GM23248 (cell line): ENCODE measurements at regions not wholly inside any gene's neighbourhood (a gene's known extent, or its start where the extent isn't known, plus 50 kb on each side); places are given as distances from the start of the nearest gene placed in this dataset.
"Not testable (repeated sequence)": the region's sequence is repeated elsewhere in the genome, so short reads cannot be mapped to it uniquely, and the experiment has no call there.

Experiments used
- DNase-seq: peaks from one replicate; pipeline ENCODE4 v3.0.0-alpha.2; 2015
- H2AFZ ChIP-seq: fragments of 200-600 bp; sonication (generic); 2 replicates; pipeline ENCODE4 v1.6.1; 2016; ENCODE audit warnings: antibody characterized with exemption
- H3F3A ChIP-seq: fragments of 200-600 bp; sonication (generic); 2 replicates; pipeline ENCODE4 v1.6.1; 2016; ENCODE audit warnings: mild to moderate bottlenecking, antibody characterized with exemption, mixed run types; ENCODE audit not compliant: insufficient read depth
- H3K27ac ChIP-seq: fragments of 200-600 bp; sonication (generic); 2 replicates; pipeline ENCODE4 v1.5.1; 2016; ENCODE audit warnings: mild to moderate bottlenecking
- H3K27me3 ChIP-seq: fragments of 200-600 bp; sonication (generic); replicated peaks from 2 replicates; pipeline ENCODE4 v1.6.1; 2016; ENCODE audit warnings: mild to moderate bottlenecking; ENCODE audit not compliant: insufficient read depth
- H3K36me3 ChIP-seq: fragments of 200-600 bp; sonication (generic); 2 replicates; pipeline ENCODE4 v1.6.1; 2016; ENCODE audit warnings: low read depth, mild to moderate bottlenecking
- H3K4me1 ChIP-seq: fragments of 200-600 bp; sonication (generic); 2 replicates; pipeline ENCODE4 v1.6.1; 2016; ENCODE audit warnings: mild to moderate bottlenecking; ENCODE audit not compliant: insufficient read depth
- H3K4me2 ChIP-seq: fragments of 200-600 bp; sonication (generic); one replicate; pipeline ENCODE4 v1.6.1; 2016; ENCODE audit warnings: mild to moderate bottlenecking; ENCODE audit not compliant: unreplicated experiment
- H3K4me3 ChIP-seq: fragments of 200-600 bp; sonication (generic); 2 replicates; pipeline ENCODE4 v1.5.1; 2016; ENCODE audit warnings: mild to moderate bottlenecking
- H3K79me2 ChIP-seq: fragments of 200-600 bp; sonication (generic); 2 replicates; pipeline ENCODE4 v1.6.1; 2016; ENCODE audit warnings: mild to moderate bottlenecking; ENCODE audit not compliant: insufficient read depth
- H3K9ac ChIP-seq: fragments of 200-600 bp; sonication (generic); 2 replicates; pipeline ENCODE4 v1.6.1; 2016; ENCODE audit warnings: mild to moderate bottlenecking
- H3K9me2 ChIP-seq: fragments of 200-600 bp; sonication (generic); 2 replicates; pipeline ENCODE4 v1.6.1; 2016; ENCODE audit warnings: mixed run types, mild to moderate bottlenecking, moderate library complexity; ENCODE audit not compliant: insufficient read depth
- H3K9me3 ChIP-seq: fragments of 200-600 bp; sonication (generic); one replicate; pipeline ENCODE4 v1.6.1; 2017; ENCODE audit warnings: low read depth
- H4K20me1 ChIP-seq: fragments of 200-600 bp; sonication (generic); 2 replicates; pipeline ENCODE4 v1.6.0; 2016; ENCODE audit not compliant: insufficient read depth
- EZH2 ChIP-seq: fragments of 200-600 bp; sonication (generic); IDR thresholded peaks from 2 replicates; pipeline ENCODE4 v1.6.1; 2018; ENCODE audit warnings: antibody characterized with exemption, mild to moderate bottlenecking; ENCODE audit not compliant: insufficient read depth, poor library complexity, severe bottlenecking
- EZH2phosphoT487 ChIP-seq: fragments of 200-600 bp; sonication (generic); IDR thresholded peaks from 2 replicates; pipeline ENCODE4 v1.6.1; 2018; ENCODE audit warnings: antibody characterized with exemption, moderate library complexity, mild to moderate bottlenecking, low read depth; ENCODE audit not compliant: insufficient read depth
- WGBS, 2 experiments: methylation state at CpG; one replicate each; pipeline ENCODE4 v1.1.6; 2015 to 2017; ENCODE audit warnings: low lambda C conversion rate in 2 of 2, low coverage in 1 of 2; ENCODE audit errors: missing lambda C conversion rate in 2 of 2; 5-methylcytosine and 5-hydroxymethylcytosine counted together
- in situ Hi-C: fragments of 300-500 bp; cut with MboI; formaldehyde crosslinking; loops from 2 replicates; pipeline ENCODE4 v1.15.0; 2020

DNA sequence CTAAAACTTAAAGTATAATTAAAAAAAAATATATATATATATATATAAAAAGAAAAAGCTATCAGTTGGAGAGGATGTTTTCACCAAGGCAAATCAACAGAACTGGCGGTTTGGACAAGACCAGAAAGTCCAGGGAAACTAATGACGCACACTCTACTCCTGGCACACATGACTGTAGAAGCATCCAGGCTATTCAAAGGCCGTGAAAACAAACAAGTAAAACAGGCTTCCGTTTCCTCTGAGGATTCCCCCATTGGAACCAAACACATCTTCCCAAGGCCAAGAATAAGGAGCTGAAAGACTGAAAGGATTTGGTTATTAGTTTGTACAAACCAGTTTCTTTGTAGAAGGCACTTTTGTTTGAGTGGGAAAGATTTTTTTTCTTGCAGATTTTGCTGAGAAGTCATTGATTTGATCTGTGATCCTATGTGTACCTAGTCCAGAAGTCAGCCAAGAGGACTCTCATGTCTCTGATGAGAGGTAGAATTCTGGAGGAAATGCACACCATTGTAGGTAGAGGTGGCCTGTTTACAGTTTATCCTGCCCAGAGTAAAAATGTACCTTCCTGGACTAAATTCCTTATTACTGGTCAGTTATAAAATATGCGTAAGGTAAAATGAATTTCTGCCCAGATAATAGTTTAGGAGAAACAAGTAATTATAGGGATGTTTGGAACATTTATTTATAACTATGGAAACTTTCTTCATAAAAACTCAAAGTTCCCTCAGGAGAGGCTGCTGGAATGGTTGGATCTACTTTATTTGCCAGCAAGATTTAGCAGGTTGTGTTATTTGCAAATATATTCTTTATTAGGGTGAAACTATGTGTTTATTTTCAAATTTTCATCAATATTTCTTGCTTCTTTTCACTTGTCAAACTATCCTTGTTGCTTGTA lies 66.5 kb downstream of the DMP1 start:
- Histone ChIP-seq H3K79me2 (no peaks in the 10 kb centered on the region), H3K4me3 (no peak overlapping the region), H3K9me2 (no peaks in the 10 kb centered on the region), H4K20me1 (no peaks in the 10 kb centered on the region), H3K9ac (no peak overlapping the region), H3K27me3 (peaks cover 8% of the 10 kb centered on the region), H3K9me3 (no peaks in the 10 kb centered on the region), H3K27ac (no peak overlapping the region), H2AFZ (no peak overlapping the region), H3K36me3 (no peaks in the 10 kb centered on the region), H3F3A (no peaks in the 10 kb centered on the region), H3K4me2 (no peak overlapping the region), H3K4me1 (no peaks in the 10 kb centered on the region)
- WGBS, 2 experiments, result 73 to 76% methylated on average over 5 of the region's 5 CpGs
- in situ Hi-C loops, result no loop called here
- TF ChIP-seq EZH2 (no peak), EZH2phosphoT487 (no peak)
- no peak for DNase-seq

DNA sequence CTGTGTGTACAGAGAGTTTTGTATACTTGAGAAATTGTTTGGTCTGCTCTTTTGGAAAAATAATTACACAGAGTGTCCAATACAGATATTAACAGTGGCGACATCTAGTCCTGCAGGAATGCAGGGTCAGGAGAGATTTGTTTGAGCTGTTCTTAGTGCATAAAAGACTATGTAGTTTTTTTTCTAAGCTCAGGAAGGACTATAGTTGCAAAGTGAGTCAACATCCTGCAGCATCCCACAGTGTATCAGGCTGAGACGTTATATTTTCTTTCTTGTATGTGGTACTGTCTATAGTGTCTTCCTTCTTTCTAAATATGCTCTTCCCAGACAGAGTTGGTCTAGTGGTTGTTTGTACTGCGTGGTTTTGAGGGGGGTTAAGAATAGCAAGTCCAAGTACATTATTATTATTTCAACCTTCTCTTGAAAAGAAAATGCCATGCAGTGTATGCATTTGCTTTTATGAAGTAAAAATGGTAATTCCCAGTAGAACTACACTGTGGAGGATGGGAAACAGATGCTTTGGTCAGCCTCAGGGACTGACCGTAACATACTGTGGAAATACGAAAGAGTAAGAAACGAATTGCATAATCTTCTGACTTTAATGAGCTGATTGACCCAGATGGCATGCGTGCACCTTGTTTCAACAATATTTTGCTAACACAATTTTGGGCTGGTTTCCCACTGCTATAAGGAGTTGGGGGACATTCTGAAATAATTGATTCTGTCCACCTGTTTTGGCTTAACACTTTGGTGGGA lies 67.4 kb downstream of the DMP1 start:
- Histone ChIP-seq H3K79me2 (no peaks in the 10 kb centered on the region), H3K9me2 (no peaks in the 10 kb centered on the region), H3K4me2 (no peak overlapping the region), H3K4me3 (no peak overlapping the region), H3K9ac (no peak overlapping the region), H3K9me3 (no peaks in the 10 kb centered on the region), H2AFZ (no peak overlapping the region), H4K20me1 (no peaks in the 10 kb centered on the region), H3K27ac (no peak overlapping the region), H3K4me1 (no peaks in the 10 kb centered on the region), H3F3A (no peaks in the 10 kb centered on the region), H3K27me3 (peaks cover 8% of the 10 kb centered on the region), H3K36me3 (no peaks in the 10 kb centered on the region)
- WGBS, 2 experiments, result 47 to 53% methylated on average over 7 of the region's 7 CpGs
- in situ Hi-C loops, result no loop called here
- TF ChIP-seq EZH2phosphoT487 (no peak), EZH2 (no peak)
- peak; percentile 2 for DNase-seq

GRCh38 chr4:87718217-87718835 lies 68.2 kb downstream of the DMP1 start:
- Histone ChIP-seq H3K4me1 (no peaks in the 10 kb centered on the region), H3K4me3 (no peak overlapping the region), H4K20me1 (no peaks in the 10 kb centered on the region), H3K9me2 (no peaks in the 10 kb centered on the region), H3K9me3 (no peaks in the 10 kb centered on the region), H3K9ac (no peak overlapping the region), H3K4me2 (no peak overlapping the region), H3K27ac (no peak overlapping the region), H3K36me3 (no peaks in the 10 kb centered on the region), H3K27me3 (peaks cover 8% of the 10 kb centered on the region), H3F3A (no peaks in the 10 kb centered on the region), H2AFZ (no peak overlapping the region), H3K79me2 (no peaks in the 10 kb centered on the region)
- in situ Hi-C loops, result no loop called here
- WGBS, 2 experiments, result 64% methylated on average over 5 of the region's 5 CpGs
- DNase-seq, result no peak
- no peak for TF ChIP-seq EZH2phosphoT487
- TF ChIP-seq EZH2, result no peak

DNA sequence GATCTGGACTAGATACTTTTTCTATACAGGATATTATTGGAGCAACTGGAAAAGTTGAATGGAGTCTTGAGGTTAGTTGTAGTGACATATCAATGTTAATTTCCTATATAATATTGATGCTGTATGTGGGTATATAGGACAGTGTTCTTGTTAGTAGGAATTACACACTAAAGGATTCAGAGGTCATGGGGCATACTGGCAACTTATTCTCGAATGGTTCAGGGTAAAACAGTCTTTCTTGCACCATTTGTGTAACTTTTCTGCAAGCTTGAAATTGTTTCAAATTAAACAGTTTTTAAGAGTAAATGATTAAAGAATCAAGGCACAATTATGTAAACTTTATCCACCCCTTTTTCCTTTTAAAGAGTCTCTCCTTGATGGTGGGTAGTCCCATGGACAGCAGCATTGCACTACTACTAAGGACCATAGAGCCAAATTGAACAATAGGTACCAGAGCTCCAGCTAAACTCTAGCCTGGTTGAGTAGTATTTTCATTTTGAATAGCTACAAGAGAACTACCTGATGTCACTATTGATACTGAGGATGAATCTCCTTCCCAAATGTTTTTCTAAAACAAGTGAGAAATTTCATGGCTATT lies 70.1 kb downstream of the DMP1 start:
- Histone ChIP-seq H3K4me1 (no peaks in the 10 kb centered on the region), H3K36me3 (no peaks in the 10 kb centered on the region), H3K79me2 (no peaks in the 10 kb centered on the region), H3K27me3 (peaks cover 8% of the 10 kb centered on the region), H4K20me1 (no peaks in the 10 kb centered on the region), H3K9me3 (no peaks in the 10 kb centered on the region), H3K27ac (no peak overlapping the region), H3F3A (no peaks in the 10 kb centered on the region), H2AFZ (no peak overlapping the region), H3K4me3 (no peak overlapping the region), H3K4me2 (no peak overlapping the region), H3K9me2 (no peaks in the 10 kb centered on the region), H3K9ac (no peak overlapping the region)
- no peak for DNase-seq
- in situ Hi-C loops, result no loop called here
- TF ChIP-seq EZH2, result no peak
- no peak for TF ChIP-seq EZH2phosphoT487
- 0 to 13% methylated on average over 1 of the region's 1 CpG for WGBS, 2 experiments

GRCh38 chr4:87725287-87725686 lies 74.1 kb upstream of the IBSP start:
- in situ Hi-C loops, result not testable (repeated sequence)
- WGBS, 2 experiments, result 26 to 45% methylated on average over 1 of the region's 1 CpG

More at GRCh38 chr4:87725287-87725686, 74.1 kb upstream of the IBSP start:
- H3K79me2 ChIP-seq, H3K4me3 ChIP-seq, H2AFZ ChIP-seq, DNase-seq, H3F3A ChIP-seq, H3K9me3 ChIP-seq, H3K9ac ChIP-seq, H3K27ac ChIP-seq, H3K36me3 ChIP-seq, H3K4me2 ChIP-seq, H3K4me1 ChIP-seq, H4K20me1 ChIP-seq, H3K27me3 ChIP-seq, H3K9me2 ChIP-seq: not testable (repeated sequence)
